ENCODE measurements at regions not wholly inside any gene's neighbourhood (a gene's known extent, or its start where the extent isn't known, plus 50 kb on each side); places are given as distances from the start of the nearest gene placed in this dataset.

GRCh38 chr3:72144773-72145505 lies 360.0 kb upstream of the PROK2 start:
- TF ChIP-seq CTCF (conservative IDR thresholded peaks at IDR 0.05; ENCODE audit: low read depth, low read length) (no peak), EZH2 (IDR thresholded peaks at IDR 0.05; ENCODE audit: borderline replicate concordance, low read depth, low read length, poor library complexity, severe bottlenecking) (no peak)
